Medulla oblongata (tissue), 1 donor: ENCODE measurements at regions not wholly inside any gene's neighbourhood (a gene's known extent, or its start where the extent isn't known, plus 50 kb on each side); places are given as distances from the start of the nearest gene placed in this dataset.
"Not testable (repeated sequence)": the region's sequence is repeated elsewhere in the genome, so short reads cannot be mapped to it uniquely, and the experiment has no call there.

Experiments used
- DNase-seq: peaks from one replicate; pipeline ENCODE4 v3.0.0-alpha.2; 2015; ENCODE audit errors: extremely low spot score

DNA sequence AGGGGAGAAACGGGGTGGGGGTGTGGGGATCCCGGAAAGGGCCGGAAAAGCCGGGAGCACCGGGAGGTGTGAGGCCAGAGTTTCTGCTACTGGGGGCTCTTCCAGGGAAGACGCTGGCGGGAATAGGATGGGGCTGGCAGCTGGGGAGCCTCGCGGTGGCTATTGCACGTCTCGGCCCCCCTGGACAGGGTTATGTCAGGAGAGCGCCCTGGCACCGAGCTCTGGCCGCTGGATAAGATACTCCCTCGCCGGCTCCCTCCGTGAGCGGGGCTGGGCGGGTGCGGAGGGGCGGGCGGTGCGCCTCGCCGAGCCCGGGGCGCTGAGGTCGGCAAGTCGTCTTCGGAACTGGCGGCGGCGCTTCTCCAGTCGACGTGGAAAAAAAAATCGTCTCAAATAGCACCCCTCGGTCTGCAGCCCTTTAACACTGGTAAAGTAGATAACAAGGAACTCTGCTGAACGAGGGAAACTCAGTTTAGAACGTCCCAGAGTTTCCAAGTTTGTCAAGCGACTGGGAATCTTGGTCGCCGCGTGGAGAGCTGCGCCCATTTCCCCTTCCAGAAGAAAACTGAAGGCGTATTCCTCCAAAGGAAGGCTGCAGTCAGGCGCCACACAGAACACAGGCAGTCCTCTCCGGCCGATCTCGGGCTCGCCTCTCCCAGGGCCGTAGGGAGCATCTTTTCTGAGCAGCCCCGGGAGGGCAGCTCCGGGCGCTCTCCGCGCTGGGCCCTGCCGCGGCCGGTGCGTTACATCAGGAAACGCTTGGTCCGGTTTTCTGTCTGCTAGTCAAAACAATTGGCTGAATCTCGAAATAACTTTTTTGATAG lies 115.1 kb downstream of the KCNRG start:
- DNase-seq, result no peak

DNA sequence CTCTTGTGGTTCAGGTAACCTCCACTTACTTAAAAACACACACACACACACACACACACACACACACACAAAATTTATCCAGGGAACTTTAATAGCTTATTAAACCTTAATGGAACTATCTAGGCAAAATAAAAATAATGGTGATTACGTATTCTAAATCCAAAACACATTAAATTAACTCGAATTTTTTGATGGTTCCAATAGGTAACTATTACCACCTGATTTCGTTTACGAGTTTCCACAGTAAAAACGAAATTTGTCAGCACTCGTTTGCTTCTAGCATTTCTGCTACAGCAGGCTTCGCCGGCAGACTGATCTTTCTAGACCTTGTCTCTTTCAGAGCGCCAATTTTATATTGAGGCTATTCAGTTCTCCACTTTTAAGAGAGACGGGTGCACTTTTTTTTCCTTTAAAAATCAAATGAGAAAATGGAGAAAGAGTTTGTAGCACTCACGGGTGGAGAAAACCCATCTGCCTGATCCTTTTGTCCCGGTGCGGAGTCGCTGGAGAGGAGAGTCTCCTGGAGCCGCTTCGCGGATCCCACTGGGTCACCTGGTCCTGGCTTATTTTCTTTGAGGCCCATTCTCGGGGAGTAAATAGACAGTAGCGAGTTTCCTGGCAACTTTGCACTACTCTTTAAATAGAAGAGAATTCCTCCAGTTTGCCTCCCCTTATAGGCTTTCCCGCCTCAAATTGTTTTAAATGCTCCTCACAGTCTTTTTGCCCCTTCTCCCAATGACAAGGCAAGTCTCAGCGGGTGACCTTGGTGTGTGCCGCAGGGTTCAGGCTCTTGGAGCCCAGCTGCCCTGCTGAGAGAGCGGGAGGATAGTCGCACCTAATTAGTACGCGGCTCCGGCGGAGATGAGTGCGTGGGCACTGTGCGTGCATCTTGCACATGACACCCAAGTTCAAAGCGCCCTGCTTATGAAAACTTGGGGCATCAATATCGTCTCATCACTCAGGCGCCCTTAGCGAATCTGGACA lies 117.0 kb downstream of the KCNRG start:
- no peak for DNase-seq

DNA sequence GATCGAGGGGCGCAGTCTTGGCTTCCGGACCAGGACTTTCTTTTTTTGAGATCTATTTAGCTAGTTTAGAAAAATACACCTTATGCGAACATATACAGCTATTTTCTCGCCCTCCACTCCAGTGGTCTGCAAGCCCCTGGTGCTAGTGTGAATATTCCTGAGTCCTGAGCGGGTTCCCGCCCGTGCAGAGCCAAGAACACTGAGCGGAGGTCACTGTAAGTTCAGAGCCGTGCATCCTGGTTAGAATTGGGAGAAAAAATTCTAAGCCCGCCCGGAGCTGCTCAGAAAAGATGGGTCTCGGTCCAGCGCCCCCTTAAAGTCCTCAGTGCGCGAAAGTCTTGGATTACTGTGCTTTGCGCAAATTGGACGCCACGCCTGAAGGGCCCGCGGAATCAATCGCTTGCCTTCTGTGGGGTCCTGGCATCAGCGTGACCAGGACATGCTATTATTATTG lies 117.7 kb downstream of the KCNRG start:
- DNase-seq, result no peak

DNA sequence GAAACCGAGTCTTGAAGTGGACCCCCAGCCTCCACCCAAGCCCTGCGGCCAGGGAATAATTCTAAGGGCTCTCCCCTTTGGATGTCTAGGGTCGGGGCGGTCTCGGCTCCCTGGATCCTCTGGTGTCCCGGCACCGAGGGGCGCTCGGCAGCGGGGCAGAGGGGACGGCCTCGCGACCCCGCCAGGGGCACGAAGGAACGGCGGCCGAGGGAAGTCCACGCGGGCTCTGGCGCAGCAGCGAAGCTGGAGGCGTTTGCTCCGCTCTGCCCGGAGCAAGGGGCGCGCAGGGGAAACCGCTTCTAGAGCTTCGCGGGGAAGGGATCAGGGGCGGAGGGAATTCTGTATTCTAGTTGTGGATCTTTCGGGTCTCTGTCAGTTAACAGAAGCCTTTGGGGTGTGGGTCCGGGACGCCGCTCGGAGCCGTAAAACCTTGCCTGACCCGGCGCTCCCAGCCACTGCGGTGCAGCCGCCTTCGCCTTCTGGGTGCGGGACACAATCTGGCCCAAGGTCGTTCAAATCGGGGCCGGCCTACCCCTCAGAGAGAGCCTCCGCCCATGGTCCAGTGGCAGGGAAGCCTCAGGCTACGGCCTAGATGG lies 118.2 kb downstream of the KCNRG start:
- DNase-seq, result no peak

DNA sequence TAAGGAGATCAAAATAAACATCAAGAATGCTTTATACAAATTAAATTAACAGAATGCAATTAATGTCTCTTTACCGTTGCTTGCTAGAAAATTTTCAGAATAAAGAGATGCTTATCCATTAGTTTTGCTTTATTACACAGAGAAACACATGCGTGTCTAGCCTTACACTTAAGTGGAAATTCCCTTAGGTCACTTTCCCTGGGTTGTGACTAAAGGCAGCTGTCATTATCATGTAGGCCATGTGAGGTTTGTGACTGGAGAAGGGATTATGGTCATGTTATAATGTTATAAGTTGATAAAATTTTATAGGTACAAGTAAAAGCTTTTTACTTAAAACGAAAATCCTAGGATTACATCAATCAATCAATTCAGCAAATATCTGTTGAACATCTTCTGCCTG lies 121.0 kb downstream of the KCNRG start:
- no peak for DNase-seq

DNA sequence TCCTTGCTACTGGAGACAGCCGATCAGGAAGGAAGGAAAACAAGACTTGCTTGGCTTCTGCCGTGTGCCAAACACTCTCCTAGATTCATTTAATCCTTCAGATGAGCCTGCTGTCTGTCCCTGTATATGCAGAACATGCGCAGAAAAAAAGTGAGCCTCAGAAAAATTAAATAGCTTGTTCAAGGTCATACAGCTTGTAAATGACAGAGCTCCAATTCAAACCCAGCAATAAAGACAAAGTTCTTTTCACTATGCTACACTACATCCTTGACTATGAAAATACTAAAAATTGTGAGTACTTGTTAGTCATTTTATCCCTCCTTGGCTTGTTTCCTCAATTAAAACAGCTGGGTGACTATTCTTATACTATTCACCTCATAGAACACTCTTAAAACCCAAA lies 121.4 kb downstream of the KCNRG start:
- DNase-seq, result no peak

DNA sequence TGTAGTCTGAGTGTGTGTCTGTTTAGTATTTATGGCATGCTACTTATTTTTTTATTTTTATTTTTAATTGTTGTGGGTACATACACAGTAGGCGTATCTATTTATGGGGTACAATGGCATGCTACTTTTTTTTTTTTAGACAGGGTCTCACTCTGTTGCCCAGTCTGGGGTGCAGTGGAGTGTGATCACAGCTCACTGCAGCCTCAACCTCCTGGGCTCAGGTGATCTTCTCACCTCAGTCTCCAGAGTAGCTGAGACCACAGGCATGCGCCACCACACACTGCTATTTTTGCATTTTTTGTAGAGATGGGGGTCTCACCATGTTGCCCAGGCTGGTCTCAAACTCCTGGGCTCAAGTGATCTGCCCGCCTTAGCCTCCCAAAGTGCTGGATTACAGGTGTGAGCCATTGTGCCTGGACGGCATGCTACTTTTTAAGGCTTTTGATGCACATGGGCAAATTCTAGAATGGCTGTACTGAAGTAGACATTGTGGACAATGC lies 124.2 kb downstream of the KCNRG start:
- not testable (repeated sequence) for DNase-seq

DNA sequence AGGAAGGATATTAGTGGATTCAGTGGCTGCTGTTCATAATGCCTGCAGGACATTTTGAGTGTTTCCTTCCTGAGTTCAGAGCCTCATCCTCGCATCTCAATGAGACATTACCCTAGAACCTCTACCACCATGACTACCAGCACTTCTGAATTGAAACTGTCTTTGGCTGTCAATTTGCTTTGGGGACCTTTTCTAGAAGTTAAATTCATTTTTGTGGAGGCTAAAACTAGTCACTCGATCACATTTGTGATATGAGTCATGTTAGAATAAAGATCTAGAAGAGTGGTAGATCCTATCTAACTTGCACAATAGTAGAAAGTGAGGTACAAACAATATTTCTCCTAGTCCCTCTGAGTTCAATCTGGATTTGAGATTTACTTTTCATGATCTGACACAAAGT lies 124.9 kb downstream of the KCNRG start:
- no peak for DNase-seq

DNA sequence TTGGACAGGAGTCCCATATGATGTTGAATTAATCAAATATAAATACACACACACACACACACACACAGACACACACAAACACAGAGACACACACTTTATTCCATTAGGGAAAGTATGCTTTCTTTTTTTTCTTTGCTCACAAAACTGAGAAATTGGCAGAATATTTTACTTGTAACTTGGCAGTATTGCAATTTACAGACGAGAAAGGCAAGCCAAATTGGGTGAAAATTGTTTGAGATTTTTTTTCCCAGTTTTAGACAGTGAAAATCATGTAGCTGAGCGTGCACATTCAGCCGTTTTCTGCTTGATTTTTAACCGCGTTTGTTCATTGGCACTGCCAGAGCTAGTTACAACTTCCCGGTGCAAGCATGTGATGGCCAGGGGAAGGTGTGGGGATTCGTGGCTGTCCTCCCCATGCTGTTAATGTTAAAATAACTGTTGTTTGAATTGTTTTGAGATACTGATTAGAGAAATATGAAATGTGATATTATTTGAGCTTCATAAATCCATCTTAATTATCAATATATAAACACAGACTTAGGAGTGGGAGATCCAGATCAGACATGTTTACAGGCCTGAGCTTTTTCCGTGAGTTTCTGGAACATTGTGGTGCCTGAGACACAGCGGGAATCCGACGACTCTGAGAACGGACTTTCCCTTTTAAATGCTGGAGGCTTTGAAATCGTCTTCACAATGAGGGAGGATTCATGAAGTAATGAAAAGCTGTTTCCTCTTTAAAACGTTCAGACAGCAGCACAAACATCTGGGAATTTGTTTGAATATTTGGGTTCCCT lies 125.5 kb downstream of the KCNRG start:
- DNase-seq, result peak; percentile 43

DNA sequence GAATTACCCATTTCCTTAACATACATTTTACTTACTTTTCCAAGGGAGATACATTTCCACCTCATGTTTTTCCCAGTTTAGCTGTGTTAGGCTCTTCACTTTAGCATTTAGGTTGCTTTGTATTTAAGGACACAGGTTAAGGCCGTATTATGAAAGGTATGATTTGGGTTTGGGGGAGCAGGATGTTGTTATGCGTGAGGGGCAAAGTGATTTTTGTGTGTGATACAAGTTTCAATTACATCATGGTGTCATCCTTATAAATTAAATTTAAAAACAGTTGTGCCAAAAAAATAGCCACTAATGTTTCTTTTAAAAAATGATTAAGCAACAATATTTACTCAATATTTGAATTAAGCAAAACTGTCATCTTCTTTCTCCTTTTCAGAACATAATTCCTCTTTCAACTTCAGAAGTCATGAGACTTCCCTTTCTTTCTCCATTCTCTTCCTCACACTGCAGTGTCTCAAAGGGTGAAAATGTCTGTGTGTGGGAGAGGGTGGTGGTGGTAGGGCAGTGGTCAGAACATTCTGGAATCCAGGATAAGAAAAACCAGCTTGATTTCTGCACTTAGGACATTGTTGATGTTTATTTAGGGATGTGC lies 126.2 kb downstream of the KCNRG start:
- no peak for DNase-seq

DNA sequence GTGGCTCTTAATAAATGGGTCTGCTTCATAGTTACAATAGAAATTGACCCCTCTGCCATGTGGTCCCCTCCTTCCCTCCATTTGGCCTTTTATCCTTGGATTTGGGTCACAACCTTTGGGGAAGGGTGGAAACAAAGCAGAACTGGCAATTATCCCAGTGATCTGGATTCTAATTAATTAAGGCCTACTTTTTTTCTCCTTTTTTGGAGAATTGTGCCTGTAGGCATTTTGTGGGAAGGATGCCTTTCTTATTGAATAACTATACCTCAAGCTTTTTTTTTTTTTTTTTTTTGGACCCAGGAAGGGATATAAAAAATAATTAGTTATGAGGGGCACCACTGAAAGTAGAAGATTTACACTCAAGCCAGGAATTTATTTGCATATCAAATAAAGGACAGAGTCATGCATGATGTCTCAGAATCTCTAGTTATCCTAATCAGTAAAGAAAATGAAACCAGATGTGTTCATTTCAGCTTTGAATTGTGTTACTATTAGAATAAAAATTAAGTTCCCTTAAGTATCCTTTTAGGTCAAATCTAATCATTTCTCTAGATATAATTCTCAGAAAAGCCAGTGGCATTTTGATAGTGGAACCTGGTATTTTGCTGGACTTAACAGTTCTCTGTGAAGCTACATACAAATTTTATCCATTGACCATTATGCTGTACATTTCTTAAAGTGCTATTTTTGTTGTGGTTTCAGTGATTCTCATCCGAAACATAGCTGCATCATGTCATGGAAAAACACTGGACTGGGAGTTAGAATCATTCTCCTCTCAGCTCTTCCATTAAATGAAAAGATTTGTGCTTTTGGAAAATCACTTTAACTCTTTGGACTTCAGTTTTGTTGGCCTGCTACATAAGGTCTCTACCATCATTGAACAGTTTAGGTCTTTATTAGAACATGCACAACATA lies 129.3 kb downstream of the KCNRG start:
- DNase-seq, result no peak

DNA sequence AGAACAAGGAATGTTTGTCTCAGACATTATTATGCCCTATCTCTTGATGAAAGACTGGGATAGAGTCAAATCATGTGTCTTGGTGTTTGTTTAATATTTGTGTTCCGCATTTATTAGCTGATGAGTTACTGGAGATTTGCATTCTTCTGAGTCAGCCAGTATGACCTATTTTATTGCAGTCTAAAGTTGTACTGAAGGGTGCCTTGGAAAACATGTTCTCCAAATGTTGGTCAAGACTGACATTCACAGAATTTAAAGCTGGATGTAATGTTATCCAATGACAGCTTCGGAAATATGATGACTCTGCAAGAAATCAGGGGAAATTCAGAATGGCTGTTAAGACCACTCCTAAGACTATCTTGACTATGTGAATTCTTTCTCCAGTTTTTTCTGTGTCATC lies 134.0 kb downstream of the KCNRG start:
- no peak for DNase-seq

DNA sequence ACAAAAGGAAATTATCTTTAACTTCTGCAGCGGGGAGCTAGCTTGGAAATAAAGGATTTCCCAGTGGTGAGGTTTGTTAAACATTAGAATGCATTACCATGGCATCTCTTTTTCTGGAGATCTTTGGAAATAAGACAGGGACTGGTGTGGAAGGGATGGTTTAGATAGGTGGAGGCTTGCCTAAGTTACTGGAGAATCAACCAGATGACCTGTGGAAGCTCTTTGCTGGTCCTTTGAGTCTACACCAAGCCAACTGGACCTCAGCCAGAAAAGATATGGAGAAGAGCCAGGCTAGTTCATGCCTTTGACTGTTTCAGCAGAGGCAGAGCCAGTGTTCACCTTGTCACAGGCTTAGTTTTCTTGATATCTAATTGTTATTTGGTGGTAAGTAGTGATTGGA lies 134.7 kb downstream of the KCNRG start:
- DNase-seq, result no peak

DNA sequence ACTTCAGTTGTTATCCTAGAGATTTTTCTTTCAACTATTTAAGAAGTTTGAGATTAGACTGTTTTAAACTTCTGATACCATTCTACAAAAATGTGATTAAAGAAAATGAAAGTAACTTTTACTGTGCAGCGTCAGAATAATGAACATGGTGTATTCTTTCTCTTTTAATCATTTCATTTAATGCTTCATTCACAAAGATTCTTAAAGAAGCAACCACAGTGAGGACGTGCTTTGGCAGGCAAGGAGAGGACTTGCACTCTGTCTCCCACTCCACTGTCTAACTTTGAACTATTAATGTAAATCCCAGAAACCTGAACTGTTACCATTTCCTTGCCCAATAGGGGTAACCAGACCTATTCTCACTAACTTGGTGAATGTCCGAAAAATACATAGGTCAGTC lies 137.0 kb downstream of the KCNRG start:
- no peak for DNase-seq

DNA sequence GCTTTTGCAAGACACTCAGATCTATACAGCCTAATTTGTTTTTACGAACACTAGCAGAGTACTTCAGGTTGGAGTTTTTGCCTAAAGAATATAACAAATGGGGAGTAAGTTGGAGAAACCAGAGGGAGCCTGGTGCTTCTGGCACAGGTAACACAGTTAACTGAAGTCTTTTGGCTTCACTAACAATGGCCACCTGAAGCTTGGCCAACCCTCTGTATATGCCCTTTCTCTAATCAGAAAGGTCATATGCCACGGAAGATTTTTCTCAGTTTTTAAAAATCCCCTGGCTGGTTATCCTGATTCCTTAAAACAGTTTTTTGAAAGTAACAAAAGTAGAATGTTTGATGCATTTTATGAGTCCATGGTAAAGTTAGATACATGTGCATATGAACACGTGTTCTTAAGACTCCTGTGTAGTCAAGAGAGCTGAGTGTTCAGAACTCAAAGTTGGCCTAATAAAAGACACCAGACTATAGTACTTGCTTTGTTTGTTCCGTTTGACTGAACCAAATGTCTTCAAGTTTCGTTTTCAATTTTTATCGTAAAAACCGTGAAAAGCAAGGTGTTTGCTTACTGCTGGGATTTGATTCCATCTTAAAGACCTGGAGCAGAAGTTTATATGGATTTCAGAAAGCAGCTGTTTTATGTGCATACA lies 137.5 kb downstream of the KCNRG start:
- no peak for DNase-seq

DNA sequence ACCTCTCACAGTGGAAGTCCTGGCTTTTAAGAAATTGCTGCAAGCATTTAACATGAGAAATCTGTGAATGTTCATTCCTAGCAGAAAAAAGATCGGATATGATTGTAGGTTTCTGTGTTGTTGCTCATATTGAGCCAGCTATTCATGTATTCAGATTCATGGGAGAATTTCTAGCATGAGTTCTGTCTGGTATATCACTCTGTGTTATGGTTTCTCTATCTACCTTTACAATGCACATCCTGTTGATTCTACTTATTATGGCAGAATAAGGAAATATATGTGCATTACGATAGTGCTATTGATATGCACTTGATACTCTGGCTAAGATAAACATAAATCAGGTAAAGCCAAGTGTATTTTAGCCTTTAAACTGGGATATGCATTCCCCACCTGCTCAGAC lies 138.2 kb downstream of the KCNRG start:
- DNase-seq, result no peak

DNA sequence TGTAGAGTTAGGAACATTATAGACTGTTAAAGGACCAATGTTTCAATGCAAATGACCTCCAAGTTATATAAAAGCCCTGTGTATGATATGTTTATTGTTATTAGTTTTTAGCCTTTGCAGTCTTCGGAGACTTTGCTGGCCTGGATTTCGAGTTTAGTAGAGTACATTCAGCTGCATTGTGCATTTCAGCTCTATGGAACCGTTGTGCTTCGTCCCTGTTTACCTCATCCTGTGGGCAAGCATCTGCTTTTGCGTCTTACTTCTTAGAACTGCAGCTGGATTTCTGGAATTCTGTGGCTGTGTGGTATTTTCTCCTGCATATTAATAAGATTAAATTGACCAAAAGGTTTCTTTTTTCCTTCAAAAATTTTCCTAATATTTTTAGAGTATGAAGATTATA lies 138.6 kb downstream of the KCNRG start:
- DNase-seq, result peak; percentile 43

DNA sequence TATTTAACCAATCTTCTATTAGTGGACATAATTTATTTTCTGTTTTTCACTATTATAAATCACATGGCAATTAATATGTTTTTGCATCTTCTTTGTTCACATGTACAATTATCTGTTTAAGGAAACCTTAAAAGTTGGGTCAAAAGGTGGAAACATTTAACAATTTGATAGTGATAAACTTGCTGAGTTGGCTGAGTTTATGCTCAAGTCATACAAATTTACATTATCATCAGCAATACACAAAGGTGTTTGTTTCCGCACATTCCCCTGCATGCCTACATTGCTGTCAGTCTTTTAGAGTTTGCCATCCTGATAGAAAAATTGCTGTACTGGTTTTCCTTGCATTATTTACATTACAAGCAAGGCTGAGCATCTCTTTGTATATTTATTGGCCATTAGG lies 139.5 kb downstream of the KCNRG start:
- DNase-seq, result no peak

DNA sequence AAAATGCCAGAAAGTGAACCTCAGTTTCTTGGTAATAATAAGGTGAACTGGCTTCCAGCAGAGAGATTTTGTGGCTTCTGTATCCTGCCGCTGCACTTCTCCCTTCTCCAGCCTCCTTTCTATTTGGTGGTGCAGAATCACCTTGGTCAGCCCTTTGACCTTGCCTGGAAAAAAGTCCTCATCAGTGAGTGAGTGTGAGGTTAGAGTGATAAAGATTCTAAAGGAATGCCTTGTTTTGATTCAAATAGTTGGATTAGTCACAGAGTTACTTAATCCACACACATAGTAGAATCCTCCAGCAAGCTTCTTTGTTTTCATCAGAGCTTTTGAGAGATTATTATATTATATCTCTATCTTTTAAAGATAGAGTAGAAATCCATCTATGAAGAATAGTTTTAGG lies 140.9 kb downstream of the KCNRG start:
- no peak for DNase-seq
